ENCODE measurements at regions not wholly inside any gene's neighbourhood (a gene's known extent, or its start where the extent isn't known, plus 50 kb on each side); places are given as distances from the start of the nearest gene placed in this dataset.

- ATAC-seq (no peak), DNase-seq (no peak)
- intact Hi-C loops (cut with DNase I, micrococcal nuclease) = no loop called here
These were observed 226.5 kb downstream of the C12orf50 start for GRCh38 chr12:87802721-87803011.

GRCh38 chr12:87801860-87802720 lies 227.1 kb downstream of the C12orf50 start:
- intact Hi-C loops (cut with DNase I, micrococcal nuclease) = no loop called here
- DNase-seq (no peak), ATAC-seq (no peak)

GRCh38 chr12:87796961-87797516 lies 232.2 kb downstream of the C12orf50 start:
- intact Hi-C loops (cut with DNase I, micrococcal nuclease) = no loop called here
- DNase-seq = no peak
- no peak for ATAC-seq

- intact Hi-C loops (cut with DNase I, micrococcal nuclease) = no loop called here
- ATAC-seq (no peak), DNase-seq (no peak)
These were observed 233.6 kb downstream of the C12orf50 start for GRCh38 chr12:87795555-87795954.

GRCh38 chr12:87794854-87795253 lies 234.3 kb downstream of the C12orf50 start:
- intact Hi-C loops (cut with DNase I, micrococcal nuclease) = no loop called here
- DNase-seq (no peak), ATAC-seq (no peak)

- no peak for DNase-seq
- no peak for ATAC-seq
- intact Hi-C loops (cut with DNase I, micrococcal nuclease) = no loop called here
These were observed 236.1 kb downstream of the C12orf50 start for GRCh38 chr12:87793131-87793530.

GRCh38 chr12:87784350-87784749 lies 244.9 kb downstream of the C12orf50 start:
- no peak for DNase-seq
- ATAC-seq = no peak
- intact Hi-C loops (cut with DNase I, micrococcal nuclease) = no loop called here

- no peak for DNase-seq
- intact Hi-C loops (cut with DNase I, micrococcal nuclease) = no loop called here
These were observed 245.7 kb downstream of the C12orf50 start for GRCh38 chr12:87783467-87783866.

GRCh38 chr12:87782838-87783237 lies 246.4 kb downstream of the C12orf50 start:
- intact Hi-C loops (cut with DNase I, micrococcal nuclease) = no loop called here
- DNase-seq = no peak
- no peak for ATAC-seq

More at GRCh38 chr12:87783467-87783866, 245.7 kb downstream of the C12orf50 start:
- ATAC-seq = no peak

GRCh38 chr12:87779858-87780498 lies 249.2 kb downstream of the C12orf50 start:
- intact Hi-C loops (cut with DNase I, micrococcal nuclease) = no loop called here
- DNase-seq (no peak), ATAC-seq (no peak)

GRCh38 chr12:87779016-87779415 lies 250.2 kb downstream of the C12orf50 start:
- no peak for DNase-seq
- ATAC-seq = no peak
- intact Hi-C loops (cut with DNase I, micrococcal nuclease) = no loop called here

- ATAC-seq (no peak), DNase-seq (no peak)
- intact Hi-C loops (cut with DNase I, micrococcal nuclease) = no loop called here
These were observed 251.1 kb downstream of the C12orf50 start for GRCh38 chr12:87778065-87778464.

GRCh38 chr12:87775784-87776183 lies 253.4 kb downstream of the C12orf50 start:
- no peak for DNase-seq
- intact Hi-C loops (cut with DNase I, micrococcal nuclease) = no loop called here
- ATAC-seq = no peak

- no peak for ATAC-seq
- no peak for DNase-seq
- intact Hi-C loops (cut with DNase I, micrococcal nuclease) = no loop called here
These were observed 254.2 kb downstream of the C12orf50 start for GRCh38 chr12:87775051-87775450.

- DNase-seq (no peak), ATAC-seq (no peak)
- intact Hi-C loops (cut with DNase I, micrococcal nuclease) = no loop called here
These were observed 256.8 kb downstream of the C12orf50 start for GRCh38 chr12:87772401-87772800.

GRCh38 chr12:87768501-87769287 lies 260.5 kb downstream of the C12orf50 start:
- intact Hi-C loops (cut with DNase I, micrococcal nuclease) = no loop called here
- DNase-seq (no peak), ATAC-seq (no peak)

- intact Hi-C loops (cut with DNase I, micrococcal nuclease) = no loop called here
- ATAC-seq (no peak), DNase-seq (no peak)
These were observed 263.2 kb downstream of the C12orf50 start for GRCh38 chr12:87766044-87766443.

- intact Hi-C loops (cut with DNase I, micrococcal nuclease) = no loop called here
- ATAC-seq = no peak
These were observed 268.3 kb downstream of the C12orf50 start for GRCh38 chr12:87760943-87761342.

GRCh38 chr12:87758271-87758670 lies 270.9 kb downstream of the C12orf50 start:
- no peak for DNase-seq
- no peak for ATAC-seq

More at GRCh38 chr12:87760943-87761342, 268.3 kb downstream of the C12orf50 start:
- DNase-seq = no peak

GRCh38 chr12:87756721-87757120 lies 272.5 kb downstream of the C12orf50 start:
- intact Hi-C loops (cut with DNase I, micrococcal nuclease) = no loop called here
- ATAC-seq = no peak
- no peak for DNase-seq

More at GRCh38 chr12:87758271-87758670, 270.9 kb downstream of the C12orf50 start:
- intact Hi-C loops (cut with DNase I, micrococcal nuclease) = no loop called here

Measured in left colon (tissue), 2 donors.